Activated CD8-positive, alpha-beta T cell treated with anti-CD3 and anti-CD28 coated beads, Interleukin-2, amount 10 ng/mL, durations not matched to agents 7 days and 5 days (primary cell): ENCODE measurements at regions not wholly inside any gene's neighbourhood (a gene's known extent, or its start where the extent isn't known, plus 50 kb on each side); places are given as distances from the start of the nearest gene placed in this dataset.
"Not testable (repeated sequence)": the region's sequence is repeated elsewhere in the genome, so short reads cannot be mapped to it uniquely, and the experiment has no call there.

Experiments used
- ATAC-seq: fragments of 150-1000 bp; cut with Tn5 transposase; one replicate; pipeline ENCODE4 v1.10.0; 2021; ENCODE audit warnings: moderate library complexity
- CTCF ChIA-PET: fragments of 350-600 bp; sonication (Branson Sonifier 250); formaldehyde crosslinking; loops from one replicate; lab custom pipeline; 2021; ENCODE audit warnings: antibody characterized with exemption; lab: Charles Lee
- POLR2A ChIA-PET: fragments of 350-600 bp; sonication (Branson Sonifier 250); formaldehyde crosslinking; loops from one replicate; lab custom pipeline; 2021; ENCODE audit warnings: antibody characterized with exemption; lab: Charles Lee
- DNase-seq: peaks from one replicate; pipeline ENCODE4 v3.0.0-alpha.2; 2020
- H3K27ac Mint-ChIP-seq: one replicate; pipeline ENCODE4 v1.8.0; 2021; ENCODE audit warnings: mild to moderate bottlenecking, mixed read lengths
- H3K27me3 Mint-ChIP-seq: one replicate; pipeline ENCODE4 v1.8.0; 2021; ENCODE audit warnings: low read depth, mixed read lengths
- H3K36me3 Mint-ChIP-seq: one replicate; pipeline ENCODE4 v1.8.0; 2021; ENCODE audit warnings: low read depth, mixed read lengths
- H3K4me1 Mint-ChIP-seq: one replicate; pipeline ENCODE4 v1.8.0; 2021; ENCODE audit warnings: low read depth, mixed read lengths
- H3K4me3 Mint-ChIP-seq: one replicate; pipeline ENCODE4 v1.8.0; 2021; ENCODE audit warnings: mild to moderate bottlenecking, mixed read lengths
- H3K9me3 Mint-ChIP-seq: one replicate; pipeline ENCODE4 v1.8.0; 2022; ENCODE audit warnings: mixed read lengths; ENCODE audit not compliant: insufficient read depth

DNA sequence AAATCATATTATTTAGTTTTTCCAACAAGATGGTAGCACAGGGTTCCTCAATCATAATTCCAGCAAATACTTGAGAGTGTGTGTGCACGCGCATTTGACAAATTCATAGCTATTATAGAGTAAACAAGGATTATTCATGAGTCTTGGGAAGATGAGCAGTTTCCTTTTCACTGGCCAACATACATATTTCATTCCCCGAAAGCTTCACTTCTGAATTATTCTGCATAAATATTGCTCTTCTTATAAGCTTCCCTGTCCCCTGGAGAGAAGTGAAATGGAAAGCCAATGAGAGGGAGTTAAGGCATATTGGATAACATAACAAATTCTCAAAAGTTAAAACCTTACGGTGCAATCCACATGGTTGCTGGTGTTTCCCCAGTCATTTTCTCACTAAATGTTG is 386.4 kb upstream of the SEMA6A start:
- Mint-ChIP-seq H3K4me3 (no peak overlapping the region), H3K27me3 (no peaks in the 10 kb centered on the region), H3K4me1 (no peaks in the 10 kb centered on the region), H3K9me3 (no peaks in the 10 kb centered on the region), H3K36me3 (no peaks in the 10 kb centered on the region), H3K27ac (no peak overlapping the region)
- ChIA-PET POLR2A (no interaction called here), CTCF (interaction anchor here (1.1 kb wide), 1 partner anchor 11 kb away, joined by 3 read pairs; no protein-coding TSS in a partner anchor)
- DNase-seq, result no peak
- ATAC-seq, result no peak

DNA sequence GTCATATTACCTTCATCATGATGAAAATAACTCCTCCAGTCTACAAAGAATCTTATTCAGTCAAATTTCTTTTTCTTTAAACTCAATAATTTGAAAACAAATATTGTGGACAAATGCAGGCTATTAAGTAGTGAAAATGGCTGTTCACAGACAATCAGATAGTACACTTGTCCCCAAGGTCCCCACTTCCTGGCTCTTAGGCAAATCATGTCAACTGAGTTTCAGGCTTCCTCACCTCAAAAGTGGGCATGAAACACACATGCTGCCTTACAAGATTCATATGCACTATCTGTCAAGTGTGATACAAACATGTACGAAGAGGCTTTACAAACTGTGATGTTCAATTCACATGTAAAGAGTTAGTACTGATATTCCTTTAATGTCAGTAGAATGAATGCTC is 385.2 kb upstream of the SEMA6A start:
- H3K27me3 Mint-ChIP-seq, result no peaks in the 10 kb centered on the region

GRCh38 chr5:116953251-116953930 is 378.8 kb upstream of the SEMA6A start:
- POLR2A ChIA-PET, result no interaction called here
- Mint-ChIP-seq H3K4me1 (no peaks in the 10 kb centered on the region), H3K36me3 (no peaks in the 10 kb centered on the region), H3K4me3 (no peak overlapping the region), H3K27ac (no peak overlapping the region), H3K27me3 (no peaks in the 10 kb centered on the region), H3K9me3 (no peaks in the 10 kb centered on the region)
- CTCF ChIA-PET, result no interaction called here
- ATAC-seq (no peak), DNase-seq (no peak)

More for the DNA sequence above, 385.2 kb upstream of the SEMA6A start:
- ChIA-PET CTCF (no interaction called here), POLR2A (no interaction called here)
- Mint-ChIP-seq H3K27ac (no peak overlapping the region), H3K4me3 (no peak overlapping the region), H3K36me3 (no peaks in the 10 kb centered on the region), H3K9me3 (no peaks in the 10 kb centered on the region), H3K4me1 (no peaks in the 10 kb centered on the region)
- DNase-seq, result no peak
- no peak for ATAC-seq

DNA sequence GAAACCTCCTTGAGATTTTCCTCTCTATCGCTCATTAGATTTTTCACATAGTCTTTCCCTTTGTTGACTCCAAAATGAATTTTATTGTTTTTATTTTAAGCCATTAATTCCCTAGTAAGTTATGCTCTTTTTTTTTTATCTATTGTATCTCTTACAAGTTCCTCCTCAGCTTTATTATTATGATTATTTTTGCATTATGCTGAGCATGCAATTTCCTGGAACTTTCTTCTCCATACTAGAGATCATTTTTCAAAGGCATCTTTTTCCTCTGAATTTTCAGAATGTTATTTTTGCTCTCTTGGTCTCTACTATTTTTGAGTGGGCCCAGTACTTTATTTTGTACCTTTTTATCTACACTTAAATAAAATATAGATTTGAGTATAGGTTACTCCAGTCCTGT is 376.6 kb upstream of the SEMA6A start:
- no peaks in the 10 kb centered on the region for H3K4me1 Mint-ChIP-seq
- no peaks in the 10 kb centered on the region for H3K27me3 Mint-ChIP-seq
- no peak overlapping the region for H3K27ac Mint-ChIP-seq
- no peak overlapping the region for H3K4me3 Mint-ChIP-seq
- CTCF ChIA-PET, result interaction anchor here (1.2 to 1.4 kb wide), 3 partner anchors 10 to 814 kb away, joined by 3 read pairs; no protein-coding TSS in a partner anchor
- DNase-seq (no peak), ATAC-seq (no peak)
- H3K36me3 Mint-ChIP-seq, result no peaks in the 10 kb centered on the region
- H3K9me3 Mint-ChIP-seq, result no peaks in the 10 kb centered on the region
- POLR2A ChIA-PET, result no interaction called here

DNA sequence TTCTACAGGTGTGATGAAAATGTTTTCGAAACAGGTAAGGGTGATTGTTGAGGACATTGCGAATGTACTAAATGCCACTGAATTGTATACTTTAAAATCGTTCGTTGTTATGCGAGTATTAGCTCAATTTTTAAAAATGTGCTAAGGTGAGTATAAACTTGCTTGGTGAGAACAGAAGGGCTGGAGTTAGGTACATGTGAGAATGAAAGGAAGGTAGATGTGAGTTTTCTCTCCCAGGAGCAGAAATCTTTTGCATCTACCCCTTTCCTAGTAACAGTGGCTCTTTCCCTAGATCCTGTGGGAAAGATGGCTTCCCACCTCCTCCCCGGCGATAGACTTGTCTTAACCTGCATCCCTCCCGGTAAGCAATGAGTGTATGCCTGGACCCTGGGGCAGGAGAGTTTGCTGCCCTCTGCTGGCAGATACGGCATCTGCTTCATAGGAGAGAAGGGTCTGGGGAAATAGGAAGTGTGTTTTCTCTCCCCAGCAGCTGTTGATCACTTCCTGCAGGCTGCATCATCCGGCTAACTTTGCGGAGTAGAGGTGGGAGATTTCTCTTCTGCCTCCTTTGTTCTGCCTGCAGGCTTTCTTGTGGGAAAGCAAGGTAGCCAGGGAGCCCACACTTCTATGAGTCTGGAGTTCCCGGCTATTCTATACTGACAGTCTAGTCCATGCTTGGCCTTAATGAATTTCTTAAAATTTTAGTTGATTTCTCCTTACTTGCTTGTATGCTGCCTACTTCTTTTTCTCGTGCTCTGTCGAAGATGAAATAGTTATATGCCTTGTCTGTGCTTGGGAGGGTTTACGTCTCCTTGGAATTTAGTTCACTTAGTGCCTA is 373.3 kb upstream of the SEMA6A start:
- Mint-ChIP-seq H3K27ac (no peak overlapping the region), H3K27me3 (no peaks in the 10 kb centered on the region), H3K4me1 (no peaks in the 10 kb centered on the region), H3K9me3 (no peaks in the 10 kb centered on the region), H3K36me3 (no peaks in the 10 kb centered on the region), H3K4me3 (no peak overlapping the region)
- ChIA-PET CTCF (interaction anchor here (1.0 to 1.7 kb wide), 3 partner anchors 15 to 812 kb away, joined by 3 to 10 read pairs (median 4); no protein-coding TSS in a partner anchor), POLR2A (no interaction called here)
- peak; percentile 72 for DNase-seq
- peak; percentile 88 for ATAC-seq

DNA sequence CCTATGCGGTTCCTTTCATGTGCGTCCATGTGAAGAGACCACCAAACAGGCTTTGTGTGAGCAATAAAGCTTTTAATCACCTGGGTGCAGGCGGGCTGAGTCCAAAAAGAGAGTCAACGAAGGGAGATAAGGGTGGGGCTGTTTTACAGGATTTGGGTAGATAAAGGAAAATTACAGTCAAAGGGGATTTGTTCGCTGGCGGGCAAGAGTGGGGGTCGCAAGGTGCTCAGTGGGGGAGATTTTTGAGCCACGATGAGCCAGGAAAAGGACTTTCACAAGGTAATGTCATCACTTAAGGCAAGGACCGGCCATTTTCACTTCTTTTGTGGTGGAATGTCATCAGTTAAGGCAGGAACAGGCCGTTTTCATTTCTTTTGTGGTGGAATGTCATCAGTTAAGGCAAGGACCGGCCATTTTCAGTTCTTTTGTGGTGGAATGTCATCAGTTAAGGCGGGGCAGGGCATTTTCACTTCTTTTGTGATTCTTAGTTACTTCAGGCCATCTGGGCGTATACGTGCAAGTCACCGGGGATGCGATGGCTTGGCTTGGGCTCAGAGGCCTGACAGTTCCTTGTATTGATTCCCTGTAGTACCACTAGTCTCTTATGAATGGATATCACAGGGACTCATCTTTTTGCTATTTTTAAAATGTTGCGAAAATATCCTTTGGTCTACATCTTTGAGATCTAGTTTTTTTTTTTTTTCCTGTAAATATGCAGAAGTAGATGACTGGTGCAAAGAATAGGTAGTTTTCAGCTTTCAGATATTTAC is 371.2 kb upstream of the SEMA6A start:
- CTCF ChIA-PET, POLR2A ChIA-PET, DNase-seq, H3K4me3 Mint-ChIP-seq, ATAC-seq, H3K27me3 Mint-ChIP-seq, H3K4me1 Mint-ChIP-seq, H3K9me3 Mint-ChIP-seq, H3K36me3 Mint-ChIP-seq, H3K27ac Mint-ChIP-seq: not testable (repeated sequence)

DNA sequence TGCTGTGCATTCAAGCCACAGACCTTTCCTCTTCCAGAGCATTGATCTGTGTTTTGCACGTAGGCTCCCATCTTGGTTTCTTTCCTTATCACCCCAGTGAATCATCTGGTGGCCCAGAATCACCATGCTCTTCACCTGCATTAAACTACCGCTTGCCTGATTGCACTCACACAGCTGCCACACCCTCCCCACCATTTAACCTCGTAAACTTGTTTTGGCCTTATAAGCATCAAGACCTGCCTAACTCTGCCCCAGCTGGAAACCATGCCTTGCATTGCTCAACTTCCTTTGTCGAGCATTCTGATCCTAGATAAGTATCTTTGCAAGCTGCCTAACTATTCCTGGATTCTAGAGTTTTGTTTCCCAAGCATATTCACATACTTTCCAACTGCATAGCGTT is 369.6 kb upstream of the SEMA6A start:
- Mint-ChIP-seq H3K27ac (no peak overlapping the region), H3K36me3 (no peaks in the 10 kb centered on the region), H3K4me3 (no peak overlapping the region), H3K4me1 (no peaks in the 10 kb centered on the region), H3K9me3 (no peaks in the 10 kb centered on the region), H3K27me3 (no peaks in the 10 kb centered on the region)
- no peak for DNase-seq
- ChIA-PET POLR2A (no interaction called here), CTCF (interaction anchor here (2.0 kb wide), 1 partner anchor 807 kb away, joined by 4 read pairs; no protein-coding TSS in a partner anchor)
- ATAC-seq, result no peak

DNA sequence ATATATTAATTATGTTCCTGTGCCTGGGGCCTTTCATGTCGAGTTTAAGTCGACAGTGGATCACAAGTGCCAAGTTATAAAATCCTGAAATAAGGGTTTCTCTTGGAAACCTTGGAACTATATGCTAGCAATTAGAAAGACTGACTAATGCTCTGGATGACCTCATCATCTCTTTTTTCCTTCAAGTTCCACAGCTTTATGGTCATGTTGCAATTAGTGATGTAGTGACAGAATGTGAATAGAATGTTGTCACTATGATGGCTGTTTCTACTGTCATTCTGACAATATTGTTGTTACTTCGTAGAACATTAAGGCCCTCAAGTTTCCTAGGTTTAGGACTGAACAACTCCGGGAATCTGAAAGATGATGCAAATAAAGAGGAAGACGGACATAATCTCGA is 368.0 kb upstream of the SEMA6A start:
- no peaks in the 10 kb centered on the region for H3K36me3 Mint-ChIP-seq
- H3K9me3 Mint-ChIP-seq, result no peaks in the 10 kb centered on the region
- H3K4me3 Mint-ChIP-seq, result no peak overlapping the region
- no peak for DNase-seq
- no peaks in the 10 kb centered on the region for H3K4me1 Mint-ChIP-seq
- H3K27ac Mint-ChIP-seq, result no peak overlapping the region
- CTCF ChIA-PET, result interaction anchor here (2.0 kb wide), 1 partner anchor 805 kb away, joined by 4 read pairs; no protein-coding TSS in a partner anchor
- H3K27me3 Mint-ChIP-seq, result no peaks in the 10 kb centered on the region
- ATAC-seq, result no peak
- POLR2A ChIA-PET, result no interaction called here

DNA sequence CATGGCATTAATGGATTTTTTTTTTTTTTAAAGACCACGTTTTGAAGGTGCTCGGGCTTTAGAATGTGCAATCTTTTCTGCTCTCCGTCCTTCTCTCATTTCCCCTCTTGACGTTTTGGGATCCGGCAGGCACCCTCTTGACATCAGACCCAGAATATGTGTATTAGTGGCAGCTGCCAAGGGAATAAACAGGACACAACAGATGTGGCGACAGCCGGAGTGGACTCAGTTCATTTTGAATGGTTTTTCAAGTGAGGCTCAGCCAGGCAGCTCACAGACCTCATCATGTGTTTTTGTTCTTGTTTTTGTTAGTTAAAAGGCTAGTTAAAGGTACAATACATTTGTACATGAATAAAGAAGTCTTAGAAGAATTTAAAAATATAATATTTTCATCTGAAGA is 365.0 kb upstream of the SEMA6A start:
- Mint-ChIP-seq H3K9me3 (no peaks in the 10 kb centered on the region), H3K4me1 (no peaks in the 10 kb centered on the region), H3K36me3 (no peaks in the 10 kb centered on the region), H3K27me3 (no peaks in the 10 kb centered on the region), H3K4me3 (no peak overlapping the region), H3K27ac (no peak overlapping the region)
- ATAC-seq, result no peak
- ChIA-PET POLR2A (no interaction called here), CTCF (no interaction called here)
- DNase-seq, result no peak

- Mint-ChIP-seq H3K36me3 (no peaks in the 10 kb centered on the region), H3K27ac (no peak overlapping the region), H3K27me3 (no peaks in the 10 kb centered on the region), H3K9me3 (no peaks in the 10 kb centered on the region), H3K4me3 (no peak overlapping the region), H3K4me1 (no peaks in the 10 kb centered on the region)
- DNase-seq (no peak), ATAC-seq (no peak)
- POLR2A ChIA-PET, result no interaction called here
- CTCF ChIA-PET, result no interaction called here
Measured at GRCh38 chr5:116938488-116938887, 363.9 kb upstream of the SEMA6A start.

- ATAC-seq (no peak), DNase-seq (no peak)
- Mint-ChIP-seq H3K9me3 (no peaks in the 10 kb centered on the region), H3K4me3 (no peak overlapping the region), H3K36me3 (no peaks in the 10 kb centered on the region), H3K4me1 (no peaks in the 10 kb centered on the region), H3K27ac (no peak overlapping the region), H3K27me3 (no peaks in the 10 kb centered on the region)
- ChIA-PET POLR2A (no interaction called here), CTCF (no interaction called here)
Measured at GRCh38 chr5:116935561-116936162, 361.0 kb upstream of the SEMA6A start.
